HG03039 (cell line): ENCODE measurements at regions not wholly inside any gene's neighbourhood (a gene's known extent, or its start where the extent isn't known, plus 50 kb on each side); places are given as distances from the start of the nearest gene placed in this dataset.

Source experiments
- ATAC-seq: cut with Tn5 transposase; IDR thresholded peaks from one replicate; pipeline ENCODE4 v1.9.1; 2021; ENCODE audit warnings: mild to moderate bottlenecking, moderate library complexity; ENCODE audit not compliant: unreplicated experiment

DNA sequence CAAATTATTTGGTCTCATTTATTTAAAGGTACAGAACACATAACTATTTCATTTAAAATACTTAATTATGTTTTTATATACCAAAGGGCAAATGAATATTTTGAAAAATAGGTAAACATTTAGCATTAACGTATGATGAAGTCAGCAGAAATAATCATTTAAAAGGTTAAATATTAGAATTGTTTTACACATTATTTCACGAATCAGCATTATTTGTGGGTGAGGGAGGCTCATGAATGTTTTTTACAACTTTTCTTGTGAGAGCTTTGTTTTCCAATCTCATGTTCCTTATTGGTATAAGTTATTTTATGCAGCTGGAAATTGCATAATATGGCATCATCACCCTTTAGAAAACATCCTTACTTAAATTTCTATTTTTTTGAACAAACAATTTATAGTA lies 73.9 kb upstream of the FSTL5 start:
- ATAC-seq: no peak

DNA sequence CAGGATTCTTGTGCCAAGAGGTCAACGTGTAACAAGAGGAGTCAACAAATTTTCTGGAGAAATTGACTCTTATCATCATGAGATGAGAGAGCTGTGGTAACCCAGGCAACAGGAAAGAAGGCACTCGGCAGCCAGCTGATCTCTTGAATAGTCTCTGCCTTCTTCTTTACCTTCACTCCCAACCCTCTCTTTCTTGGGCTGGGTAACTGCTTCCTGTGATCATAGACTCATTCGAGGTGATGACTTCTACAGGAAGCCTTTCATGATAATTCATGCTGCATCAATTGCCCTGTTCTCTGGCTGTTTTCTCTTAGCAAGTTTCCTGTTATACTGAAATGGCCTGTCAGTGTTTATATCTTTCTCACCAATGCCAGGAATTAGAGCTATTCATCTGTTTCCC lies 70.8 kb upstream of the FSTL5 start:
- ATAC-seq: no peak

DNA sequence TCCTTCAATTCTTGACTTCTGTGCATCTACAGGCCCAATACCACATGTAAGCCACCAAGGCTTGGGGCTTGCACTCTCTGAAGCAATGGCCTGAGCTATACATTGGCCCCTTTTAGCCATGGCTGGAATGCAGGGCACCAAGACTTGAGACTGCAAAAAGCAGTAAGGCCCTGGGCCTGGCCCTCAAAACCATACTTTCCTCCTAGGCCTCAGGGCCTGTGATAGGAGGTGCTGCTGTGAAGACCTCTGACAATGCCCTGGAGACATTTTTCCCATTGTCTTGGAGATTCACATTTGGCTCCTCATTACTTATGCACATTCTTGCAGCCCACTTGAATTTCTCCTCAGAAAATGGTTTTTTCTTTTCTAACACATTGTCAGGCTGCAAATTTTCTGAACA lies 68.5 kb upstream of the FSTL5 start:
- ATAC-seq: no peak

DNA sequence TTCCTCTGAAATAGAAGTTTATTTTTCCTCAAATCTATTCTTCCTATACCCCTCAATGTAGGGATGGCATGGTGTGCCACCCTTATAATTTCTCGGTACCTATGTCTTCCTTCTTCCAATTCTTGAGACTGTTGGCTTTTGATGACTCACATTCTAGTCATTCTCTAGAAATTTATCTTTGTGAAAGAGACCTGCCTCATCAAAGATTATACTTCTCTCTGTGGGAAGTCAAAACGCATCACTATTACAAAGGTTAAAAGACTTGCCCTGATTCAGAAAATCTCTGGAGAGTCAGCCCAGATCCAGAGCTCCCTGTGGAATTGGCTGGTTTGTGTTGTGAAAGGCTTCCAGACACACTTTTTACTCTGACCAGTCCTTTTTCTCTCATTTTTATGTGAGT lies 65.9 kb upstream of the FSTL5 start:
- ATAC-seq: no peak

DNA sequence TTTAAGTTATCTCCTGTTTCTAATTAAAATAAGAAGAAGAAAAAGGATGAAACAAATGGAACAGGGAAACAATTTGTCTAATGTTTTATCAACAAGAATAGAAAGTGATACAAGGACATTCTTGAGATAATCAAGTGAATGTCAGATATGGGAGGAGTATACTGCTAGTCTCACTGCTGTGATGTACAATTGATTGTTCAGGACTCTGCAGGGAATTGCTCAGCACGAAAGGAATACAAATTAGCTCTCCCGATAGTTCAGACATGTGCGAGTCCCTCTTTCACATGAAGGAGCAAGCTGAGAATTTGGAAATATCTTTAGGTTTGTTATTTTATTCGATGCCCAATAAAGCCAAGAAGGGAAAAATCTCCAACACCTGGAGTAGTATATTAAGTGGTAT lies 57.3 kb upstream of the FSTL5 start:
- ATAC-seq: no peak
